CD14-positive monocyte (primary cell): ENCODE measurements at regions not wholly inside any gene's neighbourhood (a gene's known extent, or its start where the extent isn't known, plus 50 kb on each side); places are given as distances from the start of the nearest gene placed in this dataset.

Experiments
- DNase-seq, 3 donors: peaks; one replicate each; pipeline ENCODE4 v3.0.0-alpha.2; 2011 to 2022
- H2AFZ ChIP-seq: 2 replicates; pipeline ENCODE4 v1.6.0; 2012; ENCODE audit warnings: mild to moderate bottlenecking, low read depth, low read length, inconsistent platforms; ENCODE audit not compliant: insufficient read depth, poor library complexity, severe bottlenecking
- H3K27ac ChIP-seq, 2 donors: 1 replicate in 1 of 2; 2 replicates in 1 of 2; pipeline ENCODE4 v1.5.1; 2012 to 2013; ENCODE audit warnings: low read length in 2 of 2, control low read depth in 1 of 2, inconsistent platforms in 1 of 2, low read depth in 1 of 2, mild to moderate bottlenecking in 1 of 2
- H3K27me3 ChIP-seq, 2 donors: one replicate each; pipeline versions ENCODE4 v1.6.0 to v1.6.1; 2011 to 2013; ENCODE audit warnings: low read length in 2 of 2; ENCODE audit not compliant: control insufficient read depth in 2 of 2, insufficient read depth in 2 of 2
- H3K36me3 ChIP-seq, 2 donors: replicated peaks in 1 of 2; 1 replicate in 1 of 2; 2 replicates in 1 of 2; pipeline versions ENCODE4 v1.5.1 to v1.6.1; 2012 to 2013; ENCODE audit warnings: low read length in 2 of 2, control low read depth in 1 of 2, inconsistent platforms in 1 of 2, mild to moderate bottlenecking in 1 of 2; ENCODE audit not compliant: insufficient read depth in 2 of 2, control insufficient read depth in 1 of 2
- H3K4me1 ChIP-seq, 2 donors: 1 replicate in 1 of 2; 2 replicates in 1 of 2; pipeline versions ENCODE4 v1.5.1 to v1.6.1; 2012 to 2013; ENCODE audit warnings: low read length in 2 of 2, control low read depth in 1 of 2, inconsistent platforms in 1 of 2, mild to moderate bottlenecking in 1 of 2, moderate library complexity in 1 of 2; ENCODE audit not compliant: insufficient read depth in 2 of 2, control insufficient read depth in 1 of 2
- H3K4me2 ChIP-seq: replicated peaks from 2 replicates; pipeline ENCODE3; 2012; ENCODE audit warnings: low read length, moderate library complexity, mild to moderate bottlenecking; ENCODE audit not compliant: poor library complexity, severe bottlenecking; ENCODE audit errors: extremely low read depth
- H3K4me3 ChIP-seq, 3 experiments: fragments of 200-600 bp in 1 of 3; sonication (generic) in 1 of 3; replicated peaks in 1 of 3; 1 replicate in 2 of 3; 2 replicates in 1 of 3; pipeline ENCODE4 v1.5.1; 2011 to 2013; ENCODE audit warnings: low read length in 3 of 3, mild to moderate bottlenecking in 3 of 3, control low read depth in 2 of 3, low read depth in 2 of 3, inconsistent platforms in 1 of 3, moderate library complexity in 1 of 3
- H3K79me2 ChIP-seq: 2 replicates; pipeline ENCODE4 v1.6.0; 2012; ENCODE audit warnings: mild to moderate bottlenecking, control low read depth, inconsistent platforms, low read length, moderate library complexity; ENCODE audit not compliant: insufficient read depth
- H3K9ac ChIP-seq: 2 replicates; pipeline ENCODE4 v1.6.0; 2017; ENCODE audit warnings: low read length, mild to moderate bottlenecking; ENCODE audit not compliant: insufficient read depth, poor library complexity, severe bottlenecking
- H3K9me3 ChIP-seq, 2 donors: replicated peaks in 1 of 2; 1 replicate in 1 of 2; 2 replicates in 1 of 2; pipeline versions ENCODE4 v1.5.1 to v1.6.1; 2012 to 2013; ENCODE audit warnings: low read length in 2 of 2, control low read depth in 1 of 2; ENCODE audit not compliant: control insufficient read depth in 1 of 2, insufficient read depth in 1 of 2
- H4K20me1 ChIP-seq: 2 replicates; pipeline ENCODE4 v1.6.0; 2012; ENCODE audit warnings: mild to moderate bottlenecking, low read length, control low read depth, moderate library complexity; ENCODE audit not compliant: insufficient read depth
- H3K27ac Mint-ChIP-seq, 7 donors: one replicate each; pipeline ENCODE4 v1.8.0; 2020; ENCODE audit warnings: mild to moderate bottlenecking in 7 of 7, mixed read lengths in 7 of 7, moderate library complexity in 6 of 7, inconsistent platforms in 2 of 7
- H3K27me3 Mint-ChIP-seq, 3 donors: one replicate each; pipeline ENCODE4 v1.8.0; 2021 to 2022; ENCODE audit warnings: low read depth in 3 of 3, mild to moderate bottlenecking in 3 of 3, mixed read lengths in 3 of 3, moderate library complexity in 3 of 3, inconsistent platforms in 1 of 3
- H3K36me3 Mint-ChIP-seq, 2 donors: one replicate each; pipeline ENCODE4 v1.8.0; 2020; ENCODE audit warnings: mixed read lengths in 2 of 2, inconsistent platforms in 1 of 2, mild to moderate bottlenecking in 1 of 2
- H3K4me1 Mint-ChIP-seq: one replicate; pipeline ENCODE4 v1.8.0; 2020; ENCODE audit warnings: mild to moderate bottlenecking, mixed read lengths
- H3K4me3 Mint-ChIP-seq, 2 donors: one replicate each; pipeline ENCODE4 v1.8.0; 2020; ENCODE audit warnings: mild to moderate bottlenecking in 2 of 2, mixed read lengths in 2 of 2, moderate library complexity in 1 of 2
- H3K9me3 Mint-ChIP-seq, 7 donors: one replicate each; pipeline ENCODE4 v1.8.0; 2020 to 2022; ENCODE audit warnings: mixed read lengths in 7 of 7, mild to moderate bottlenecking in 6 of 7, moderate library complexity in 6 of 7, inconsistent platforms in 2 of 7
- WGBS: methylation state at CpG from one replicate; pipeline ENCODE4 v1.1.5; 2013; ENCODE audit warnings: missing lambda C conversion rate; ENCODE audit not compliant: insufficient coverage; 5-methylcytosine and 5-hydroxymethylcytosine counted together
- intact Hi-C, 2 donors: fragments of 100-400 bp; cut with micrococcal nuclease; formaldehyde crosslinking; loops; one replicate each; pipeline versions ENCODE4 v1.15.0 to v1.15.1; 2023
- TF ChIP-seq, protein P1 (sequence below): fragments of 200-600 bp; IDR thresholded peaks from one replicate; pipeline ENCODE4 v1.8.0; 2022; ENCODE audit warnings: antibody characterized with exemption, mild to moderate bottlenecking

DNA sequence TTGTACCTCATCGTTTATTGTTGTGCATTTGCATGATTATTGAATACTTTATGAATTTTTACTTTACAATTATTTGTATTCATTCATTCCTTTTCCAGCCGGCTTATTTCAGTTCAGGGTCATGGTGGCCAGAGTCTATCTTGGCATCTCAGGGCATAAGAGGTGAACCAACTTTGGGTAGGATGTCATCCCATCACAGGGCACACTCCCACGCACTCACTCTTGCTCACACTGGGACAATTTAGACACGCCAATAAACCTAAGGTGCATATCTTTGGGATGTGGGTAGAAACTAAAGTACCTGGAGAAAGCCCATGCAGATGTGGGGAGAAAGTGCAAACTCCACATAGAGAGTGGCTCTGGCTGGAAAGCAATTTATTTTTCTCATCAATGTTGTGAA is 158.1 kb upstream of the MAST4 start:
- no peaks in the 10 kb centered on the region for H3K27me3 ChIP-seq
- no peak overlapping the region for H3K4me3 ChIP-seq
- no peaks in the 10 kb centered on the region for H3K4me1 ChIP-seq
- Mint-ChIP-seq H3K27ac (no peak overlapping the region), H3K9me3 (peaks cover 0 to 1% (median 0%) of the 10 kb centered on the region in 7 donors), H3K36me3 (no peaks in the 10 kb centered on the region), H3K4me1 (peaks cover 3% of the 10 kb centered on the region), H3K27me3 (no peaks in the 10 kb centered on the region), H3K4me3 (no peak overlapping the region)
- no peak overlapping the region for H2AFZ ChIP-seq
- no peak overlapping the region for H3K27ac ChIP-seq
- intact Hi-C loops = no loop called here
- H3K79me2 ChIP-seq = no peaks in the 10 kb centered on the region
- H4K20me1 ChIP-seq = no peaks in the 10 kb centered on the region
- H3K9ac ChIP-seq = no peak overlapping the region
- TF ChIP-seq, protein P1, sequence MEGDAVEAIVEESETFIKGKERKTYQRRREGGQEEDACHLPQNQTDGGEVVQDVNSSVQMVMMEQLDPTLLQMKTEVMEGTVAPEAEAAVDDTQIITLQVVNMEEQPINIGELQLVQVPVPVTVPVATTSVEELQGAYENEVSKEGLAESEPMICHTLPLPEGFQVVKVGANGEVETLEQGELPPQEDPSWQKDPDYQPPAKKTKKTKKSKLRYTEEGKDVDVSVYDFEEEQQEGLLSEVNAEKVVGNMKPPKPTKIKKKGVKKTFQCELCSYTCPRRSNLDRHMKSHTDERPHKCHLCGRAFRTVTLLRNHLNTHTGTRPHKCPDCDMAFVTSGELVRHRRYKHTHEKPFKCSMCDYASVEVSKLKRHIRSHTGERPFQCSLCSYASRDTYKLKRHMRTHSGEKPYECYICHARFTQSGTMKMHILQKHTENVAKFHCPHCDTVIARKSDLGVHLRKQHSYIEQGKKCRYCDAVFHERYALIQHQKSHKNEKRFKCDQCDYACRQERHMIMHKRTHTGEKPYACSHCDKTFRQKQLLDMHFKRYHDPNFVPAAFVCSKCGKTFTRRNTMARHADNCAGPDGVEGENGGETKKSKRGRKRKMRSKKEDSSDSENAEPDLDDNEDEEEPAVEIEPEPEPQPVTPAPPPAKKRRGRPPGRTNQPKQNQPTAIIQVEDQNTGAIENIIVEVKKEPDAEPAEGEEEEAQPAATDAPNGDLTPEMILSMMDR = no peak
- DNase-seq = no peak
- no peak overlapping the region for H3K4me2 ChIP-seq
- H3K36me3 ChIP-seq = no peaks in the 10 kb centered on the region
- no peaks in the 10 kb centered on the region for H3K9me3 ChIP-seq
- no CpG with 5 or more reads among the region's 4 CpGs for WGBS

DNA sequence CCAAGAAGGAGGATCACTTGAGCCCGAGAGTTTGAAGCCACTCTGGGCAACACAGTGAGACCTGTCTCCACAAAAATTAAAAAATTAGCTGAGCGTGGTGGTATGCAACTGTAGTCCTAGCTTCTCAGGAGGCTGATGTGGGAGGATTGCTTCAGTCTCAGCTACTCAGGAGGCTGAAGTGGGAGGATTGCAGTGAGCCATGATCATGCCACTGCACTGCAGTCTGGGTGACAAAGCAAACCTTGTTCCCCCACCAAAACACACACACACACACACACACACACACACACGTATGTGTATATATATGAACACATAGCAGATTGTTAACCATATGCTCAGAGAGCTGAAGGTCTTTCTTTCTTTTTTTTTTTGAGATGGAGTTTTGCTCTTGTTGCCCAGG is 157.5 kb upstream of the MAST4 start:
- TF ChIP-seq, protein P1 = no peak
- Mint-ChIP-seq H3K36me3 (no peaks in the 10 kb centered on the region), H3K4me1 (peaks cover 3% of the 10 kb centered on the region), H3K4me3 (no peak overlapping the region), H3K27ac (peak overlapping the region in 1 of 7 donors; percentile 34), H3K9me3 (peaks cover 0 to 2% (median 0%) of the 10 kb centered on the region in 7 donors), H3K27me3 (no peaks in the 10 kb centered on the region)
- intact Hi-C loops = no loop called here
- Histone ChIP-seq H3K36me3 (no peaks in the 10 kb centered on the region), H3K4me1 (no peaks in the 10 kb centered on the region), H2AFZ (no peak overlapping the region), H3K9ac (no peak overlapping the region), H4K20me1 (no peaks in the 10 kb centered on the region), H3K9me3 (no peaks in the 10 kb centered on the region), H3K4me2 (no peak overlapping the region), H3K27me3 (no peaks in the 10 kb centered on the region), H3K27ac (no peak overlapping the region), H3K4me3 (no peak overlapping the region), H3K79me2 (no peaks in the 10 kb centered on the region)
- no peak for DNase-seq
- WGBS = 67% methylated on average over 1 of the region's 3 CpGs
